ENCODE measurements at regions not wholly inside any gene's neighbourhood (a gene's known extent, or its start where the extent isn't known, plus 50 kb on each side); places are given as distances from the start of the nearest gene placed in this dataset.

DNA sequence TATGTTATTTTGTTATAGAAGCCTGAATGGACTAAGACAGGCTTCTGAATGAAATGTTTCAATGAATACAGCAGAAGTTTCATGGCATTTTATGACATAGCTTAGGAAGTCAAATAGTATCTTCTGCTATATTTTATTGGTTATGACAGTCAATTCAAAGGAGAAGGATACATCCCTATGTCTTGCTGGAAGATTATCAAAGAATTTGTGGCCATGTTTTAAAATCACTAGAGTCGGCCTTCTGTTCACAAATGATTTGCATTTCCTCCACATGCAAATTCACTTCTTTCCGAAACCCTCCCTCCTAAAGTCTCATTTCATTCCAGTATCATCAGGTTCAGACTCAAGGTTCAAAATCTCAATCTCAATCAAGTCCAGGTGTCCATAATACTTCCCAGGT lies 679.2 kb upstream of the ADAMTS5 start:
- TF ChIP-seq, protein P1, sequence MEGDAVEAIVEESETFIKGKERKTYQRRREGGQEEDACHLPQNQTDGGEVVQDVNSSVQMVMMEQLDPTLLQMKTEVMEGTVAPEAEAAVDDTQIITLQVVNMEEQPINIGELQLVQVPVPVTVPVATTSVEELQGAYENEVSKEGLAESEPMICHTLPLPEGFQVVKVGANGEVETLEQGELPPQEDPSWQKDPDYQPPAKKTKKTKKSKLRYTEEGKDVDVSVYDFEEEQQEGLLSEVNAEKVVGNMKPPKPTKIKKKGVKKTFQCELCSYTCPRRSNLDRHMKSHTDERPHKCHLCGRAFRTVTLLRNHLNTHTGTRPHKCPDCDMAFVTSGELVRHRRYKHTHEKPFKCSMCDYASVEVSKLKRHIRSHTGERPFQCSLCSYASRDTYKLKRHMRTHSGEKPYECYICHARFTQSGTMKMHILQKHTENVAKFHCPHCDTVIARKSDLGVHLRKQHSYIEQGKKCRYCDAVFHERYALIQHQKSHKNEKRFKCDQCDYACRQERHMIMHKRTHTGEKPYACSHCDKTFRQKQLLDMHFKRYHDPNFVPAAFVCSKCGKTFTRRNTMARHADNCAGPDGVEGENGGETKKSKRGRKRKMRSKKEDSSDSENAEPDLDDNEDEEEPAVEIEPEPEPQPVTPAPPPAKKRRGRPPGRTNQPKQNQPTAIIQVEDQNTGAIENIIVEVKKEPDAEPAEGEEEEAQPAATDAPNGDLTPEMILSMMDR (IDR thresholded peaks at IDR 0.05; ENCODE audit: extremely low read depth in 1 of 2, insufficient read depth in 1 of 2, low read depth in 1 of 2, low read length in 2 of 2), result no peak
- no peak for TF ChIP-seq POLR2AphosphoS5 (IDR thresholded peaks at IDR 0.05; ENCODE audit: insufficient read depth, low read depth, low read length)
- TF ChIP-seq POLR2A (IDR thresholded peaks at IDR 0.05; ENCODE audit: low read depth, low read length), result no peak
- no peak for TF ChIP-seq EZH2 (IDR thresholded peaks at IDR 0.05; ENCODE audit: borderline replicate concordance, low read depth, low read length, severe bottlenecking)
- TF ChIP-seq GATA2 (IDR thresholded peaks at IDR 0.05; ENCODE audit: insufficient read depth, insufficient read length, low read depth, low read length), result no peak
- TF ChIP-seq MYC (IDR thresholded peaks at IDR 0.05; ENCODE audit: low read depth, low read length), result no peak
- TF ChIP-seq FOS (IDR thresholded peaks at IDR 0.05; ENCODE audit: borderline replicate concordance, insufficient read depth, low read length), result no peak
- TF ChIP-seq, protein P2, sequence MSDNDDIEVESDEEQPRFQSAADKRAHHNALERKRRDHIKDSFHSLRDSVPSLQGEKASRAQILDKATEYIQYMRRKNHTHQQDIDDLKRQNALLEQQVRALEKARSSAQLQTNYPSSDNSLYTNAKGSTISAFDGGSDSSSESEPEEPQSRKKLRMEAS (IDR thresholded peaks at IDR 0.05; ENCODE audit: insufficient read depth, insufficient read length), result no peak
- TF ChIP-seq JUN (IDR thresholded peaks at IDR 0.05; ENCODE audit: borderline replicate concordance, insufficient read depth, insufficient read length, low read depth), result no peak
